ENCODE measurements at regions not wholly inside any gene's neighbourhood (a gene's known extent, or its start where the extent isn't known, plus 50 kb on each side); places are given as distances from the start of the nearest gene placed in this dataset.

- Histone ChIP-seq H3K27ac (no peak overlapping the region), H3K9me3 (no peaks in the 10 kb centered on the region), H3K4me2 (no peak overlapping the region), H3K4me1 (no peaks in the 10 kb centered on the region), H3K4me3 (no peak overlapping the region)
- TF ChIP-seq CBX8 (IDR thresholded peaks at IDR 0.05) (no peak), FOSB (CRISPR knock-in tag; IDR thresholded peaks at IDR 0.05) (no peak)
- ATAC-seq (no peak), FAIRE-seq (no peak), DNase-seq (ENCODE audit: low read depth in 1 of 2, low spot score in 1 of 2) (no peak)
- POLR2A ChIA-PET: no interaction called here
- CTCF ChIA-PET: no interaction called here
Measured at GRCh38 chr3:82816086-82816485, 1054.6 kb upstream of the GBE1 start.

DNA sequence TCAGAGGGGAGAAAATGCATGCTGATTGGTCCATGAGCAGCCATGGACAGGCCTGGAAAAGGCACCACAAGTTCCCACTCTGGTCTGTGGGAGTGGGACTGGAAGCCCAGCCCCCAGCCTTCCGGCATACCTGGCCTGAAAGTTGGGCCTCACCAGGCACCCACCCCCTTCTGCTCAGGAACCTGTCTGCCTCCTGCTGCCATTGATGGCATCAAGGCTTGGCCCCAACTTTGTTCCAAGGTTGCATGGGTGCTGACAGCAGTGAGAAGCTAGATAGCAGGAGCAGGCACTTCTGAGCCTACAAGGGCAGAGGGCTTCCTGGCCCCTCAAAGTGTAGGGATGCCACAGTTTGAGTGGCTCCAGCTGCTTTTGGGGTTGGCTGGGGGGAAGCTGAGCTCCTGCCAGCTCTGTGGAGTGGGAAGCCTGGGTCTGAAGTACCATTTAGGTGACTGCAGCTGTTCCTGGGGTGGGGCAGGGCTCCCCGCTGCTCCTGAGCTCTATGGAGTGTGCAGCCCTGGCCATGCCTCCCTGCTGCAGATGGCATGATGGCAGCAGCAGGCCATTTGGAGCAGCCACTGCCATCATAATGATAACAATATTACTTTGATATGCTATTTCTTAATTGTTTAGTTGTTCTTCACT, 1054.1 kb upstream of the GBE1 start:
- H3K27ac ChIP-seq: no peak overlapping the region
- CTCF ChIA-PET: no interaction called here

More for the DNA sequence above, 1054.1 kb upstream of the GBE1 start:
- no peak for DNase-seq (ENCODE audit: low read depth in 1 of 2, low spot score in 1 of 2)
- no peaks in the 10 kb centered on the region for H3K4me1 ChIP-seq
- H3K4me2 ChIP-seq: no peak overlapping the region
- POLR2A ChIA-PET: no interaction called here
- FAIRE-seq: no peak
- no peak overlapping the region for H3K4me3 ChIP-seq
- no peaks in the 10 kb centered on the region for H3K9me3 ChIP-seq
- 25% methylated on average over 1 of the region's 2 CpGs for WGBS (ENCODE audit: missing lambda C conversion rate)
- no peak for TF ChIP-seq CEBPB (IDR thresholded peaks at IDR 0.05)
- no peak for TF ChIP-seq NR3C1 (IDR thresholded peaks at IDR 0.05)
- no peak for TF ChIP-seq RCOR1 (IDR thresholded peaks at IDR 0.05; ENCODE audit: low read depth, low read length)
- TF ChIP-seq, protein P1, sequence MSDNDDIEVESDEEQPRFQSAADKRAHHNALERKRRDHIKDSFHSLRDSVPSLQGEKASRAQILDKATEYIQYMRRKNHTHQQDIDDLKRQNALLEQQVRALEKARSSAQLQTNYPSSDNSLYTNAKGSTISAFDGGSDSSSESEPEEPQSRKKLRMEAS (IDR thresholded peaks at IDR 0.05): no peak
- TF ChIP-seq, protein P2, sequence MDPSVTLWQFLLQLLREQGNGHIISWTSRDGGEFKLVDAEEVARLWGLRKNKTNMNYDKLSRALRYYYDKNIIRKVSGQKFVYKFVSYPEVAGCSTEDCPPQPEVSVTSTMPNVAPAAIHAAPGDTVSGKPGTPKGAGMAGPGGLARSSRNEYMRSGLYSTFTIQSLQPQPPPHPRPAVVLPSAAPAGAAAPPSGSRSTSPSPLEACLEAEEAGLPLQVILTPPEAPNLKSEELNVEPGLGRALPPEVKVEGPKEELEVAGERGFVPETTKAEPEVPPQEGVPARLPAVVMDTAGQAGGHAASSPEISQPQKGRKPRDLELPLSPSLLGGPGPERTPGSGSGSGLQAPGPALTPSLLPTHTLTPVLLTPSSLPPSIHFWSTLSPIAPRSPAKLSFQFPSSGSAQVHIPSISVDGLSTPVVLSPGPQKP (IDR thresholded peaks at IDR 0.05; ENCODE audit: low read depth, low read length): no peak
- no peak for TF ChIP-seq REST (IDR thresholded peaks at IDR 0.05)
- TF ChIP-seq RFX5 (IDR thresholded peaks at IDR 0.05): no peak
- TF ChIP-seq, protein P3, sequence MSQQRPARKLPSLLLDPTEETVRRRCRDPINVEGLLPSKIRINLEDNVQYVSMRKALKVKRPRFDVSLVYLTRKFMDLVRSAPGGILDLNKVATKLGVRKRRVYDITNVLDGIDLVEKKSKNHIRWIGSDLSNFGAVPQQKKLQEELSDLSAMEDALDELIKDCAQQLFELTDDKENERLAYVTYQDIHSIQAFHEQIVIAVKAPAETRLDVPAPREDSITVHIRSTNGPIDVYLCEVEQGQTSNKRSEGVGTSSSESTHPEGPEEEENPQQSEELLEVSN (IDR thresholded peaks at IDR 0.05; ENCODE audit: borderline replicate concordance, low read depth): no peak
- no peak for TF ChIP-seq ESRRA (IDR thresholded peaks at IDR 0.05; ENCODE audit: borderline replicate concordance, low read length)
- TF ChIP-seq POLR2AphosphoS2 (conservative IDR thresholded peaks at IDR 0.05; ENCODE audit: low read length): no peak
- no peak for TF ChIP-seq FOXS1 (CRISPR knock-in tag; IDR thresholded peaks at IDR 0.05)
- no peak for TF ChIP-seq HES2 (IDR thresholded peaks at IDR 0.05)
- TF ChIP-seq, protein P4, sequence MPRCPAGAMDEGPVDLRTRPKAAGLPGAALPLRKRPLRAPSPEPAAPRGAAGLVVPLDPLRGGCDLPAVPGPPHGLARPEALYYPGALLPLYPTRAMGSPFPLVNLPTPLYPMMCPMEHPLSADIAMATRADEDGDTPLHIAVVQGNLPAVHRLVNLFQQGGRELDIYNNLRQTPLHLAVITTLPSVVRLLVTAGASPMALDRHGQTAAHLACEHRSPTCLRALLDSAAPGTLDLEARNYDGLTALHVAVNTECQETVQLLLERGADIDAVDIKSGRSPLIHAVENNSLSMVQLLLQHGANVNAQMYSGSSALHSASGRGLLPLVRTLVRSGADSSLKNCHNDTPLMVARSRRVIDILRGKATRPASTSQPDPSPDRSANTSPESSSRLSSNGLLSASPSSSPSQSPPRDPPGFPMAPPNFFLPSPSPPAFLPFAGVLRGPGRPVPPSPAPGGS (IDR thresholded peaks at IDR 0.05): no peak
- no peak for TF ChIP-seq CHD4 (IDR thresholded peaks at IDR 0.05; ENCODE audit: borderline replicate concordance)
- TF ChIP-seq HOXB5 (CRISPR knock-in tag; IDR thresholded peaks at IDR 0.05): no peak
- no peak for TF ChIP-seq FOSL2 (IDR thresholded peaks at IDR 0.05)
- no peak for TF ChIP-seq FOSL2 (CRISPR knock-in tag; IDR thresholded peaks at IDR 0.05)
- ATAC-seq: no peak
